GM19463 (cell line): ENCODE measurements at regions not wholly inside any gene's neighbourhood (a gene's known extent, or its start where the extent isn't known, plus 50 kb on each side); places are given as distances from the start of the nearest gene placed in this dataset.

Source experiments
- ATAC-seq: cut with Tn5 transposase; IDR thresholded peaks from one replicate; pipeline ENCODE4 v1.9.1; 2021; ENCODE audit warnings: mild to moderate bottlenecking, moderate library complexity; ENCODE audit not compliant: unreplicated experiment

DNA sequence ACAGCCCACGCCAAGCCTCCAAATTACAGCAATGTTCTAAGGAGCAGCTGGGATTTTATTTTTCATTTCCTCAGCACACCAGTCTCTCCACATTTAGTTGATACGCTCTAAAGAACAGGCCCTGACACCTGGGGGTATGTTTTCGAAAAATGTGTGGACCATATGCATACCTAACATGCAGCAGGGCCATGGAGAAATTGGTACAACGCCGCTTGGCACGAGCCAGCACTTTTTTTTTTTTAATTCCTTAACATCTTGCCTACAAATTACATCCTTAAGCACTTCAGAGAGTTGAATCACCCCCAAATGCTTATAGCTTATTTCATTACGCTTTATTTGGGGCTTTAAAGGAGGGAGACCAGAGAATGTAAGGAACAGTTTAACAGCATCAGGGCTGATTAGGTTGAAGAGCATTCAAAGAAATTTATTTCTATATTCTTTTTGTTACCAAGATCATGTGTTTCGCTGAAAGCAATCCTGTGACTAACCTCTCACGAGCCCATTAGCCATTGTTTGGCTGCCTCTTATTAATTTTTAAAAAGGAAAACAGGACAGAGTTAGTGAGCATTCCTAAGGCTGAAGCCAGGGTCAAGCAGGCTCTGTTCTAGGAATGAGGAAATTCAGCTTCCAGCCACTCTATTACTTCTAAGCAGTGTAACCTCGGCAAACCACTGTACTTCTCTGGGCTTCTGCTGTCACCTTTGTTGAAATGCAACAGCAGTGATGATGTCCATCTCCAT, 173.8 kb downstream of the ACTL7B start:
- ATAC-seq, result no peak

DNA sequence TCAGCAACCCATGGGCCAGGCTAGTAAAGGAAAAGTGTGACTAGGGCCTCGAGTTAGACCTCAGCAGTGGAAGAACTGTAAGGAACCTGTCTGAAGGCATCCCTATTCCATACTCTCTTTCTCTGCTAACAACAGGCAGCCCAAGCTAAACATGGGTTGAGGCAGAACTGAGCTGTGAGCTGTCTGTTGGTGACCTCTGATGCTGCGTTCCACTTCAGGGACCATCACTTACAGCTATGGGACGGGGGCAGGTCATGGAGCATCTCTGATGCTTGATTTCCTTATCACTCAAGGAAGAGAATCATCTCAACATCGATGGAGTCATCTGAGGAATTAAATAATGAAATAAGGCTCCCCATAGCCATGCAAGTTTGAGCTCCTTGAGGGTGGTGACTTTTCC, 174.8 kb downstream of the ACTL7B start:
- no peak for ATAC-seq

DNA sequence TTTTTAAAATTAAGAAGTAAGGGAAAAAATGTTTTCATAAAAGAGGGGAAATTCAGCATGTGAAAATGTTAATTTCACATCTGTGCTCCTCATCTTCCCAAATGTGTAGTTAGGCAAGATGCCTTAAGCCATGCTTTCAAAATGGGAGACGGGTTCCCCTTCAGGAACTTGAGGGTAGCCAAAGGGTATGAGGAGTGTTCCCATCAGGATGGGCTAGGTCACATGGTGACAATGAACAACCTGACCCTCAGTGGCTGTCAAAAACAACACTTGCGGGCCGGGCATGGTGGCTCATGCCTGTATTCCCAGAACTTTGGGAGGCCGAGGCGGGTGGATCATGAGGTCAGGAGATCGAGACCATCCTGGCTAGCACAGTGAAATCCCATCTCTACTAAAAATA, 178.0 kb downstream of the ACTL7B start:
- no peak for ATAC-seq

DNA sequence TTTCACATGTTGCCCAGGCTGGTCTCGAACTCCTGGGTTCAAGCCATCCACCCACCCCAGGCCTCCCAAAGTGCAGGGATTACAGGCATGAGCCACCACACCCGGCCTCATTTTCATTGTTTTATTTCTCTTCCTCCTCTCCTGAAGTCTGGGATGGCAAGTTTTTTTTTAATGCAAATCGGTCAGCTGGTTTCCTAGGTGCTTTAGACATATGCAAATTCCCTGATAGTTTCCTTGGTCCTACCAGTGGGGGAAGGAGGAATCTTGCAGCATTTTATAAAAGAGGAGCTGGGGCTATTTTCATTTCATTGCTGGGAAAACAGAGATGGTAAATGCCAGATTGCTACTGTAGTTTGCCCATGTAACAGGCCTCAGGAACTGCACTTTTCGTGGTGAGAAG, 179.4 kb downstream of the ACTL7B start:
- ATAC-seq, result no peak

DNA sequence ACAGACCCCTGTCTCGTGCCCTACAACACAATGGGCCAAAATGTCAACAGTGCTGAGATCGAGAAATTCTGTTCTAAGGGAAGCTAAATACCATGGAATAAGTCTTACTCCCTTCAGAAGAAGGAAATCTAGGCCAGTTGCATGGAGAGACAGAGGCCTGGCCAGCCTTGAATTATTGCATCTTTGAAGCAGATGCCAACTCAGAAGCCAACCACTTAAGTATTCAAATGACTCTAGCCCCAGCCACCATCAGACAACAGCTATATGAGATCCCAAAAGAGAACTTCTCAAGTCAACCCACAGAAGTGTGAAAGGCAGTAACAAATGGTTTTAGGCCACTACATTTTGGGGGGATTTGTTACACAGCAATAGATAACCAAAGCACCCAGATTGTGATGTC, 180.1 kb downstream of the ACTL7B start:
- no peak for ATAC-seq

DNA sequence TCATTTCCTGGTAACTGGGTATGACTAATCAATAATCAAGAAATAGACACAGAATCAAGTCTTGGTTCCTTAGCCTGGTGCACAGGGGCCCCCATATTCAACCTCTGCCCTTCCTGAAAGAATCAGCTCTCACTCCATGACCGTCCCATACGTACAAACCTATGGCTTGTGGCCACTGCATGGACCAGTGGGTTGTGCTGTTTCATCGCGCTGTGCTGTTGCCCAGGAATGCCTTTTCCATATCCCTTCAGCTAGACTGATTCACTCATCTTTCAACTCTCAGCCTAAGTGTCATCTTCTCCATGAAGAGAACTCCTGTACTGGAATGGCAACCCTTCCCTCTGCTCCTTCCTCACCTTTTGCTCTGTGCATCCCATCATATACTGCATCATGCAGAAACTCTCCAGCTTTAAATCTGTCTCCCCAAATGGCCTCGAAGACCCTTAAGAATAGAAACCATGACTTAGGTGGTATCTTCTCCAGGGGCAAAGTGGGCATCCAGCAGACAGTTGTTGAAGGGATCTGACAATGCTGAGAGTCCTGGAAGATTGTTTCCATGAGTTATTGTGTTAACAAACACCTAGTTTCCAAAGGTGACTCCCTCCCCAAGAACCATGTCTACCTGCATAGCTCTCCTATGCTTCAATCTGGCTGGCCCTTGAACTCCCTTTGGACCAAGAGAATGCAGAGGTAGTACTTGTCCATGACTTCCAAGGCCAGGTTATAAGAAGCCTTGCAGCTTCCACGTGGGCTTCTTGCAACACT, 180.8 kb downstream of the ACTL7B start:
- ATAC-seq, result no peak

DNA sequence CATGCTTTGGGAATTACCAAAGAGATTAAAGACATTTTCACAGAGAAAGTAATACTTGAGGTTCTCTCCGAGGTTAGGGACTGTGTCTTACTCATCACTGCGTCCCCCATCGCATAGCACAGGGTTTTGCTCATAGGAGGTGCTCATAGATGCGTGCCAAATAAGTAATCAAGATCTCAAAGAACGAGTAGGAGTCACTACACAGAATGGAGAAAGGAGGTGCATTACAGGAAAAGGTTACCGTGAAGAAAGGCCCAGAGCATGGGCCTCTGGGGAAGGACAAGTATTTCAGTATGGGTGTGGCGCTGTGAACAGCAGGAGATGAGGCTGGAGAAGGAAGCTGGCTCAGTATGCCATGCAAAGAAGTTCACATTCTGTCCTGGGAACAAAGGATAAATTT, 182.4 kb downstream of the ACTL7B start:
- no peak for ATAC-seq

DNA sequence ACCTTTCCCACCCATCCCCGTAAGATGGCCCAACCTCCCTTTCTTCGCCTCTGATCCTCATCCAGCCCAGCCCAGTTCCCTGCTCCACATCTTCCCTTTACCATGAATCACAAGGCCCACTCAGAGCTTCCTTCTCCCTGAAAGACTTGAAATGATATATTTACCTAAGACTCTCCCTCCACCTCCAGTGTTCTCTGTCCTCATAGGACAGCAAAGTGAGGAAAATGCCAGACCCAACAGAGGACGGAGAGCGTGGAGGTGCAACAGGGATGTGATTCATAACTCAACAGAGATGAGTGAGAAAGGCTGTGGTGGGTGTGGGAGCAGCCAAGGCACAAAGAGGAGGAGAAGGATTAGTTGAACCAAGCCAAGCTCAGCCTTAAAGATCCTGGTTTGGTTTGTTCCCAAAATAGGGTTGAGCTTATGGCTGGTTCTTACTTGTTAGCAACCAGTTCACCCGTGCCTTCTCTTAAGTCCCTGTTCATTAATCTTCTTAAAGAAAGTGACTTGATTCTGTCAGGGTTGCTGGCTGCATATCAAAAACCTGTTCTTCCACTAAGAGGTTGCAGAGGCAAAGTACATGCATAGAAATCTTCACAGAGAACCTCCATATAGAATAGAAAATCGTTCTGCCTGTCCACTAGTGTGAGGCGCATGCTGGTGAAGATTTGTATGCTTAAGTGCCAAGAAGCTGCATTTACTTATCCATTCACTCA, 183.2 kb downstream of the ACTL7B start:
- no peak for ATAC-seq

DNA sequence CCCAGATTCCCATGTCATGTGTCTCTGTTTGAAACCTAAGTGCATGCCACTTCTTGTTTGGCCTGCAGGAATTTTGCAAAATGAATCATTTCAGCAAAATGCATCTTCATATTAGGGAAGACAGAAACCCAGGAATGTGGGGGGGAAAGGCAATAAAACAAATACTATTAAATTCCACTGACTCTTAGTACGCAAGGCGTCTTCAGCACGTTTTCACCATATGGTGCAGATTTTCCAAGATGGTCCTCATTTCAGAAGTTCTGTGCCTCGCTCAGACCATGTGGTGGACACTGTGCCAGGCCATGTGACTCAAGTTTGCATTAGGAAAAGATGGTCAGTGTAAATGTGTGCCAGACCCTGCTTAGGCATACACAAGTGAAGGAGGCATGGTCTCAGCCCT, 184.0 kb downstream of the ACTL7B start:
- ATAC-seq, result no peak

DNA sequence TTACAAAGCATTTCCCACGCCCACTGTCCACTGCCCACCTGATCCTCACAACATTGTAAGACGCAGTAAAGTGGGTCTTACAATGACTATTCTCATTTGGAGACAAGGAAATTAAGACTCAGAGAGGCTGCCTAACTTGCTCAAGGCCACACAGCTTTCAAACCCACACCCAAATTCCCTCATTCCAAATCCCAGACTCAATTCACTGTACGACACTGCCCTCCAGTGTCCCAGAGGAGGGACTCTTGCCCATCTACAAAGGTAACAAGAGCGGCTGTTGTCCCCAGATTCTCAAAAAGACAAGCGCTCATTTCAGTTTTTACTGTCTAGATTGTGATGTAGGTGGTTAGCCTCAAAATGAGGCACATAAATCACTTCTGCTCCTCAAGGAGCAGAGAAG, 184.6 kb downstream of the ACTL7B start:
- no peak for ATAC-seq

DNA sequence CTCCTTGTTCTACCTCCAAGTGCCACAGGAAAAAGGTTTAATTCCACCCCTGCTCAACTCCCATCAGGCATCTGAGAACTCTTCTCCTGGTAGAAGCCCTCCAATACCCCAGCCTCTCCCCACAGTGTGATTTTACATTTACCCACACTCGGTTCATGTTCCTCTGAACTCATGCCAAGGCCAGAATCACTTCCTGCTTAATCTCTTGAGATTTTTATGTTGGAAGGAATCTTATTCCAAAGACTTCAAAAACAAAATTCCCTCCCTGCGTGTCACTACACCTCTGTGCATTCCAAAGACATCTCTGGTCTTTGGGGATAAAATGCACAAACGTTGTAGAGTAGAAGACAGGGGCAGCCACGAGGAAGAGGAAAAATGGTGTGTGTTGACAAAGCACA, 186.8 kb downstream of the ACTL7B start:
- no peak for ATAC-seq

DNA sequence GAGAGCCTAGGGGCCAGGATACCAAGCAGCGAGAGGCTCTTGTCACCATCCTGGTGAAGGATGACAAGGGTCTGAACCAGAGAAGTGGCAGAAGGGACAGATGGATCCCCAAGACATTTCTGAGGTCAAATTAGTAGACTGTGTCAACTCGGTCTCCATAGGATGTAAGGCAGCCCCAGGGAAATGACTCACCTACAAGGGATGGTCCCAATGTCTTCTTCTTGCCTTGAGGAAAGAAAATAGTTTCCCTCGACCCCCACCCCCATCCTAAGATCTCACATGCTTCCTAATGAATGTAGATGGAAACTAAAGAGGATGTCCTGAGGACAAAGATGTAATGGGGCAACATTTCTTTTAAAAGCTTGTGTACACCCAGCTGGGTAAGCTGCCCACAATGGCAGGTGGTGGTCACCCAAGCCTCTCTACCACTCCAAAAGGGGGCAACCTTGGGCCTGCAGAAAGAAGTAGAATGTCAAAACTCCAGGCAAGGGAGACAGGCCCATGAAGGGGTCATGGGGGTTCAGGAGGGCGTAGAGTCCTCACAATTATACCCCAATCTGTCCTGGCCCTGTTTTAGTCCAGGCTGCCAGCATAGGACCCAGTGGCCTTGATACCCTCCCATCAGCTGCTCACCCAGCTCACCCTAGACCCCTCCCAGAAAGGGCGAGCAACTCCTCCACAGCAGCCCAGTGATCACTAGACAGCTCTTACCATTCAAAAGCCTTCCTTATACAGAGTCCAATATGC, 187.4 kb downstream of the ACTL7B start:
- no peak for ATAC-seq

DNA sequence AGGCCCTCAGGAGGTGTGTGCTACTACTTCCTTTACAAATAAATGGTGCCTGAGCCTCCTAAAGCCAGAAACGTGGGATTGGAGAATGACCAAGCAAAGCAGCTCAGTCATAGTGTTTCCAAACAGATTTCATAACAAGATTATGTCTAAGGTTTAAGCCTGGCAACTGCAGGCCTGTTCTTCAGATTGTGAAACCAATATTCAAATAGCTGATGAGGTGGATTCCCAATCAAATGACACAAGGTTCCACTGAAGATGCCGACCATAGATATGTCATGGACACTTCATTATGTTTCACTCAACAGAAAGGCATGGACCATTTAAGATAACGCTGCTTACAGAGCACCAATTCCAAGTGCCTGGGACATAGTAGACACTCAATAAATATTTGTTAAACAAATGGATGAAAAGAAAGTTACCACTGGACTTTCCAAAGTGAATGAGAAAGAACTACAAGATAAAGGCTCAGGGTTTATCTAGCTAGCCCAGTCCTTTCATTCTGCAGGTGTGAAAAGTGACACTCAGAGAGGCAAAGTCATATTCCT, 189.5 kb downstream of the ACTL7B start:
- no peak for ATAC-seq

DNA sequence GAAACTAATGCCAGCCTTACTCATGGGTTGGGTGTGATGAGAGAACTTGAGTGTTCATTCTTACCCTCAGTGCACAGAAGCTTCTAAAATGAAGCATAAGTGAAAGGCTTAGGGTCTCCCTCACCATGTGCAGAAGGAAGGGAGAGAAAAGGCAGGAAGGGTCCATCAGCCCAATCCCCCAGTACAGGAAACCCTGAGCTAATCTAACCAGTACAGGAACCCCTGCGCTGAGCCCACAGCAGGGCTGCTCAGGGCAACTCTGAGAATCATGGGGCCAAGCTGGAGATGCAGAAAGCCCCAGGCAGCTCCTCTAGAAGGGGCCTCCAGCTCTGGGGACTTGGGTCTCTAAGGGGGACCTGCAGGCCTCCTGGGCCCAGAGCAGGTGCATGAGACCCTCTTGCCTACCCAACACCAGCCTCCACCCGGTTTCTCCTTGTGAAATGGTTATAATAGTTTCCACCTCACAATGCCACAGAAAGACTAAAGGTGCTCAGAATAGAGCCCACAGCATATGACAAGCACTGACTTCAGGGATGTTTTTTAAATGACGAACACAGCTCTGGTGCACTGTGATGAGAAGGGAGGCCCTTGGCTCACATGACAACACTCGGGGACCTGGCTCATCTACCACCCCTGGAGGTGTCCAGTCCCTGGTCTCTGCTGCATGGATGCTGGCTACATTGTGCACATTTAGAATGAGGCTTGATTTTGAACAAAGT, 190.1 kb downstream of the ACTL7B start:
- ATAC-seq, result no peak

DNA sequence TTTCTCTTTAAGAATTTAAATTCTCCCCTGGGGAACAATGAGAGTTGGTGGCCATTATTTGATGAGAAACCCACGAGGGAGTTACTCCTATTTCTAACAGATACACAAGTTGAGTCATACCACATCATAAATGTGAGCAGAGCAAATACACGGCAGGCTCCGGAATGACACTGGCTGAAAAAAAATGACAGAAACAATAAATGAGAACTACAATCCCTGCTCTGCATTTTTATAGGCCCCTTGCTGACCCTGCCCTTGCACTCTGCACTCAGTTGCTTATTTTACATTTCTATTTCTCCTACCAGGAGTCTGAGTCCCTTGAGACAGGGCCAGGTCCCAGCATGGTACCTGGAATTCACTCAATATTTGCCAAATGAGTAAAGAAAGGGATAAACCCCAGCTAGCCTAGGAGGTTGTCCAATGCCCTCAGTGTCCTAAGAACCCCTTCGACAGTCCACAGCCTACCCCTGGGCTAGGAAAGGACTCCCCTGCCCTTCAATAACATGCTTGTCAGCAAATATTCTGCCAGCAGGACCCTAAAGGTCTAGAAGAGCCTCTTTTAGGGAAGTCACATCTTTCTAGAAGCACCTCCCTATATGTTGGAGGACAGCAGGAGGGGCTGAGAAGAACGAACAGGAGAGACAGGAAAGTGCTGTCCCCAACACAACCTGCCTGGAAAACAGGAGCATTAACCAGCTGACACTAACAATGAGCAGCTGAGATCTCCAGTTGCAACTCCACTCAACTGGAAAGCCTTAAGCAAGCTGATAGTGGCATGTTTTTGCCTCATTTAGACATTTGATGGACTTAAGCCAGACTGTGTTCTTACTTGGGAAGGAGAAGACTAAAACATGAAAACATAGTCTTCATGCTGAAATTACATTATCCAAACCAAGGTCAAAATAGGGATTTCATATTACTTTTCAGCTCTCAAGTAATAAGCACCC, 191.2 kb downstream of the ACTL7B start:
- no peak for ATAC-seq

DNA sequence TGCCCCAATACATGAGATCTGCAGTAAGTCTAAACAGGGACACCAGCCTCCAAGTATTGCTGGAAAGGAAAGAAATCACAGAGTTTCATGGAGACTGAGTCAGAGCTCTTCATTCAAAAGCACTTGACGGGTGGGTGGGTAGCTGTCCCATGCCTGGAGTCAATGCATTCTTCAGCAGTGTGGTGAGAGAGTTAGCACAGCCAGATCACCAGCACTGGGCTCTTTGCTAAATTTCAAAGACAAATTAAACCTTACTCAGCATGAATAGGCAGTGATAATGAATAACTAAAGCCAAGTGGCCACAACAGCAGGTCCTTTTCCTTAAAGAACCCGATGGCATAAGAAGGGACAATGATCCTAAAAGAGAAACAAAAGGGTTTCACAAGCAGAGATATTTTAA, 192.4 kb downstream of the ACTL7B start:
- ATAC-seq, result no peak

DNA sequence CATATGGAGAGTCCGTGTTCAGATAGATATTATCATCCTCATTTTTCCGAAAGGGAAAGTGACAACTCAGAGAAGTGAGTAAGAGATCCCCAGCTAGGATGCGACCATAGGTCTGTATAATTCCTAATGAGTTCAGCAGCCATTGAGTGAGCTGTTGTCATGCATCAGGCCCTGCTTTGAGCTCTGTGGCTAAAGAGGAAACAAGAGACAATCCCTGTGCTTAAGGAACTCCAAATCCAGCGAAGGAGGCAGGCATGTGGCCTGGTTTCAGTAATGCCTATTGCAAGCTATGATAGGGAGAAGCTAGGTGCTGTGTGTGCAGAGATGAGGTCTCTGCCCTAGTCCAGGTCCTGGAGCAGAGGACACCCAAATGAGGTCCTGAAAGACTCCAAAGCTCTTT, 192.8 kb downstream of the ACTL7B start:
- no peak for ATAC-seq

DNA sequence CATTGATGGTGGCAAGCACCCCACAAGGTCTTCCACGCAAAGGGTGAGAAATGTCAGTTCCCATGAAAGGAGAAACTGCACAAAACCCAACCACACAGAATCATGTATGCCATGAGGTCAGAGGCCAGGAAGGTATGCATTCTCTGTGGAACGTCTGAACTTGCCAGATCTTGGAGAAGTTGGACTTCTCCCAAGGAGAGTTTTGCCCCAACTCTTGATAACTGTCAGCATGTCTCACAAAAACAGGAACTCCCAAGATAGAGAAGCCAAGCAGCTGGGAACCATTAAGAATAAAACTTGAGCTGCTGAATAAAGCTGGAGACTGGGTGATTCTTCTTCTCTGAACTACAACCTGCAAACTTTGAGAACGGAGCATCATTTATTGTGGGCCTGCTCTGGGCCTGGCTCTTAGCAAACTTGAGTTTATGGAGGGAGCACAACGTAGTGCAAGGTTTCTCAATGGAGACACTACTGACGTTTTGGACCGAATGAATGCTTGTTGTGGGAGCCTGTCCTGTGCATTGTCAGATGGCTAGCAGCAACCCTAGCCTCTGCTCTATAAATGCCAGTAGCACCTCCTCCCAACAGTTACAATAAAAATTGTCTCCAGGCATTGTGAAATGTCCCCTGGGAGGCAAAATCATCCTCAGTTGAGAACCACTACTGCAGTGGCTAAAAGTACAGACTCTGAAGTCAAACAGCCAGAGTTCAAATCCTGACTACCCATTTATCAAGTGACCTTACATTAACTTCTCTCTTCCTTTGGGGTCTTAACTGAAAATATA, 193.5 kb downstream of the ACTL7B start:
- no peak for ATAC-seq
